HG02678 (cell line): ENCODE measurements at regions not wholly inside any gene's neighbourhood (a gene's known extent, or its start where the extent isn't known, plus 50 kb on each side); places are given as distances from the start of the nearest gene placed in this dataset.

Experiments used
- ATAC-seq: cut with Tn5 transposase; IDR thresholded peaks from one replicate; pipeline ENCODE4 v1.9.1; 2021; ENCODE audit warnings: mild to moderate bottlenecking, moderate library complexity; ENCODE audit not compliant: unreplicated experiment

DNA sequence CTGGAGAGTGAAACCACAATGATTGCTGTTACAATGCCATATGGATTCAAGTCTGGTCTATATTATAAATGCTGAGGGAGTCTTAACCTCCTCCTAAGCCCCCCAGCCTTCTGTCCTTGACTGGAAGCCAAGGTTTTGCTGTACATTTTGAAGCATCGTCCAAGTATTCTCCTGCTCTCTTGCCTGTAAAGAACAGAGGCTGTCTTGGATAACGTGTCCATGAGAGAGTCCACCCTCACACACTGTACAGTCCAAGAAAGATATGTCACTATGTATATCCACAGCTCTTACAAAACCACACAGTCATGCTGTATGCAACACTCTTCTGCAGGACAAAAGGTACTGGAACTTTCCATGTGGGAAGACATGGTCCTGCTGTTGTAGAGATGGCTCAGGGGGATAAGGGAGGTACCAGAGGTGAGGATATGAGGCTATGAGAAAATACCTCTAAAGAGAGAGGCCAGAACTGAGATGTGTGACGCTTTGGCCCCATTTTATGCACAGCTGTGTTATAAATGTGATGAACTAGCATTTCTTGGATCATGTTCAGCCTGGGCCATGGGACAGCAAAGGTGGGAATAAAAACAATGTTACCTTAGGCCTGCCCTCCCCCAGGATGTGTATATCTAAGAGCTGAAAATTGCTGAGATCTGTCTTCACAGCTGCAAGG, 678.6 kb downstream of the IQCM start:
- no peak for ATAC-seq

DNA sequence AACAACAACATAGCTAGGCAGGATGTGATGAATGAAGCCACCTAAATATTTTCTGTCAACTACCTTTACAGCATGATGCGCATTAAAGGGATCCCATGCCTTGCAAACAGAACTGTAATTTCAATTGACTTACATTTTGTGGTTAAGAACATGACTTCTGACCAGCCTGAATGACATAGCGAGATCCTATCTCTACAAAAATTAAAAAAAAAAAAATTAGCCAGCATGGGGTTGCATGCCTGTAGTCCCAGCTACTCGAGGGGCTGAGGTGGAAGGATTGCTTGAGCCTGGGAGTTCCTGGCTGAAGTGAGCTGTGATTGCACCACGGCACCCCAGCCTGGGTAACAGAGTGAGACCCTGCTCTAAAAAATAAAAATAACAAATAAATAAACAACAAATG, 680.6 kb downstream of the IQCM start:
- ATAC-seq: no peak

DNA sequence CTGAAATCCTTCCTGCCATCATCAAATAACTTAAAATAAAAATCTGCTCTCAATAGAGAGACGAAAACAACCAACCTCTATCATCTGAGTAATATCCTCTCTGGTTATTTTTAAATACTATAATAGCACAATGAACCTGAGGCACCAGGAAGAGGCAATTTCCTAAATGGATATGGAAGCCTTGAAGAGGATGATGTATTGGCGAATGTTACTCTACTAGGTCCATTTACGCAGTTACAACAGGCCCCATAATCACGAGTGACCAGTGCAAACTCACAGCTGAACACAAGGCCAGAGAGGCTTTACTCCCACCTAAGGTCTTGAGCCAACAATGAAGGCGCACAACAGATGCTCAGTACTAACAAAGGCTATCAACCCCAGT, 678.8 kb upstream of the NR3C2 start:
- no peak for ATAC-seq

DNA sequence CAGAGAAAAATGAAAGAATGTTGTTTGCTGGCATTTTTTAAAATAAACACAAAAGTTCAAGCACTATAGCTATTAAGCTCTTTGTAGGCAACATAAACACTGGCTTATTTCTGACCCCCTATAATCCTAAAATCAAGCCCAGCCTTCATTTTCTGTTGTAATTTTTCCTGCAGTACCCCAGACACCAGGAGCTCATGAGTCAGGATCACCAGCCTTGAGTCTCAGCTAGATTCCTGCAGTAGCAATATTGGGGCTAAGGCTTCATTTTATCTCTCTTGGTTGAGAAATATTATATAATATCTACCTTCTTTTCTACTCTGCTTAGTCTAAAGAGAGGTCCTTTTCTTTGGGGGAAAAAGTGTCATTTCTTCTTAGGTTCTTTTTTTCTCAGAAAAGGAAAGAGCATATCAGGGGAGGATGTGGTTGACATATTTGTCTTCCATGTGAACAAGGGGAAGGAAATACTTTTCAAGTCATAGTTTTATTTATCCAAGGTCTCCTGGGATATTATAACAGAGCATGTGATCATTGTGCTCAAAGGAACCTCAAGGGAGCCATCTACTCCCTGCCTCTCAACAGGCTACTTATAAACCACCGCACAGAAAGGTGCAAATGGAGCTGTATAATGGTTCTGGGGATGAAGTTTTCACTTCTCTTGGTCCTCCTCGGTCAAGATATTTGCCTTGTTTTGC, 678.3 kb upstream of the NR3C2 start:
- ATAC-seq: no peak

DNA sequence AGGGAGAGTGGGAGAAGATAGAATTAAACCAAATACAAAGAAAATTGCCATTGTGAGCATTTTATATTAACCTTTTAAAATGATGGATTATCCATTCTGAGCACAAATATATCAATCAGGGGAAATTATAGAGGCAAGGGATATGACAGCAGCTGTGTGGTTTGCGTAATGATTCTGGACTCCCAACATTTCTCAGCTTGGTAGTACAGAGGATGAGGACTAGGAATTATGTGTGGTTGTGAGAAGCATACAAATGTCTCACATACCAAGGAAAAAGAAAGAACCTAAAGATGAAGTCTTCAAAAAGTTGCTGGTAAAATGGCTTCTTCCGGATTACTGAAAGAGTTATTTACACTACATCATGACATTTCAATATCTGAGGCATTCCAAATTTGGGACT, 674.6 kb upstream of the NR3C2 start:
- ATAC-seq: no peak

DNA sequence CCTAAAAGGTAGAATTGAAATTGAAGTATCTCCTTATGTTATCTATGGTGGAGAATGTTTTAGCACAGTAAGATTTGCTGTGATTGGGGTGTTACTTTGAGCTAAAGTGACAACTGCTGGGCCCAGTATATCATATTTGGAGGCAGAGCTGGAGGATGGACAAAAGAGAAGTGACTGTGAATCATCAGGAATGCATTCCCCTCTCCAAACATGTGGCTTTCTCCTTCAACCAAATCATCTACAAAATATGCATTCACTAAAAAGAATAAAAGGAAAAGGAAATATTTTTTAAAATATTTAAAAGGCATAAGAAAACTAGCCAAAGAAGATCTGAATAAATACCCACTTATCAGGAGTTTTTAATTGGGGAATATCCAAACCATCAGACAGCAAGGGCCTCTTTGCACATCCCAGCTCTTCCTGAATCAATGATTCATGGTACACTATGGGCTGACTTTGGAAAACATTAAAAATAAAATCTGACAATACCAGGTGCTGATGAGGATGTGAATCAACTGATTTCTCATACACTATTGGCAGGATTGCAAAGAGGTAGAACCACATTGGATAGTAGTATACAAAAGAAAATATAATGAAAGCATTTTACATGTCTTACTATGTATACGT, 671.7 kb upstream of the NR3C2 start:
- no peak for ATAC-seq

DNA sequence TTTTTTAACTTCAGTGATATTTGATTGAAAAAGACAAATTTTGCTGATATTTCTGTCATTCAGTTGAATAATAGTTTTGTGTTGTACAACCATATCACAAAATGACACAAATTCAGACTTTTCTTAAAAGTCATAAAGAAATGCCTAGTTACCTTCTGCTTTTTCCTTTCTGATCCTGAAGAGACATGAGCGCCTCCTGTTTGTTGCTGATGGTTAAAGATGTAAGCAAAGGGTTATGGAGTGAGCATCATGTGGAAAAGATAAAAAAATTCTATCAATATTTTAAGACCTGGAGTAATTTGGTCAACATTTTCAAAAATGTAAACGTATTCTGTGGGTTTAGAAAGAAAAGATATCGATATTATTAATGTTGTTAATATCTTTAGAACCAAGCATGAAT, 669.9 kb upstream of the NR3C2 start:
- no peak for ATAC-seq

DNA sequence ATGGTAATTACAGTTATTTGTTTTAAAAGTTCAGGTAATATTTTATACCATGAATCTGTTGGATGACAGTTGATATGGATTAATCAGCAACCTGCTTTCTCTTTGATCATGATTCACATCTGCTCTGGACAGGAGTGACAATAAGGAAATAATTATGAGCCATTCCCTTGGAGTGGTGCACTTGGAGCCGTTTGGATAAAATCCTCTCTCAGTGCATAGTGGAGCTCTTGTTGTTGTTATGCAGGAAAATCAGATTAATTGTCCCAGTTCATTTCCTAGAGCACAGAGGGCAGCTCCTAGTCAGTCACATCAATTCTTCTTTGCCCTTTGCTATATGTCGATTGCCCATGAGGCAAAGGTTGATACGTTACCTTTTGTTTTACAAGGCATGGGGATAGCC, 668.3 kb upstream of the NR3C2 start:
- no peak for ATAC-seq

DNA sequence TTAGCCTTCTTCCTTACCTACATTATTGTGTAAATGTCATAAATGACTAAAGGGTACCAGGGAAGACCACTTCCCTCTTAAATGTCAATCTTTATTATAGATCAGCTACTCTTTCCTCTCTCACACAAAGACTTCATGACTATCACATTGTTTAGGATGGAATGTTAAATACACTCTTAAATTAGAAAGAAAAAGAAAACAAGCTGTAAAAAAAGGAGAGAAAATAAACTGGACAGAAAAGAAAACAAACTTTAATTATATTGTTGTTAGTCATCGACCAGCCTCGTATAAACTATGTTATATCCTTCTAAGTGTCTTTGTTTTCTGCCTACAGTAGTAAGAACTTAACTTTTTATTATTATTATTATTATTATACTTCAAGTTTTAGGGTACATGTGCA, 666.4 kb upstream of the NR3C2 start:
- ATAC-seq: no peak

DNA sequence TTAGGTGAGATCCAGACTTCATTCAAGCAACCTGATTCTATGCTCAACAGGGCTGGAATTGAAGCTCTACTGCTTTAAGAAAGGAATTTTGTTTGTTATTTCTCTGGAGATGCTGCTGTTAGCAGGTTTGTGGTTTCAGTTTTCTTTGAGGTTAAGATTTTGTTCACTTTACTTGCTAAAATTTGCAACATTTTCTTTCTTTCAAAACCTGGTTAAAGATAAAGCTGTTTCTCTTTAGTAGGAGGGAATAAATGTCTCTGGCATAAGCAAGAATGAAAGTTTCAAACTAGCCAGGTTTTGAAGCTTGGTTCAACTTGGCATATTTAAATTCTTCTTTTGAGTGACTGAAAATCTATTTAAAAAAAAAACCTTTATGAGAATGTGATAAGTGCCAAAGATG, 660.6 kb upstream of the NR3C2 start:
- ATAC-seq: no peak

DNA sequence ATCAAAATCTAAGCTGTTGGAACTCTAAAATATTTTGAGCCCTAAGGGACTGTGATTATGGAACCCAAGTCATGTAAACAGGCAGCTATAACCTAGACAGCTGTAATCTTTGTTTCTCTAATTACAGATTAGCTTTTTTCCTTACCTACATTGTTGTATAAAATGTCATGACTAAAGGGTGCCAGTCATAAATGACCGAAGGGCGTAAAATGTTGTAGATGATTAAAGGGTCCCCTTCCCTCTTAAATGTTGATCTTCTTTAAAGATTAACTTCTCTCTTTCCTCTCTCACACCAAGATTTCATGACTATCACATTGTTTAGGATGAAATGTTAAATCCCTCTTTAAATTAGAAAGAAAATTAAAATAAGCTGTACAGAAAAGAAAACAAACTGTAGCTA, 659.4 kb upstream of the NR3C2 start:
- no peak for ATAC-seq

DNA sequence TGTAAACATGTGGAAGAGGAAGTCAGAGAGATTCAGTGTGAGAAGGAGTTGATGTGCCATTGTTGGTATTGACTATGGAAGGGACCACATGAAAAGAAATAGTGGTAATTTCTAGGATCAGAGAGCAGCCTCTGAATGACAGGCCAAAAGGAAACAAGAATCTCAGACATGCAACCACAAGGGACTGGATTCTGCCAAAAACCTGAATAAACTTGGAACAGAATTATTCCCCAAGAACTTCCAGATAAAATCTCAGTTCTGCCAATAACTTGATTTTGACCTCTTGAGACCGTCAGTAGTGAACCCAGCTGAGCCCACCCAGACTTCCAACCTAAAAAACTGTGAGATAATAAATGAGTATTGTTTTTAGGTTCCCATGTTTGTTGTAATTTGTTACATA, 653.6 kb upstream of the NR3C2 start:
- no peak for ATAC-seq

DNA sequence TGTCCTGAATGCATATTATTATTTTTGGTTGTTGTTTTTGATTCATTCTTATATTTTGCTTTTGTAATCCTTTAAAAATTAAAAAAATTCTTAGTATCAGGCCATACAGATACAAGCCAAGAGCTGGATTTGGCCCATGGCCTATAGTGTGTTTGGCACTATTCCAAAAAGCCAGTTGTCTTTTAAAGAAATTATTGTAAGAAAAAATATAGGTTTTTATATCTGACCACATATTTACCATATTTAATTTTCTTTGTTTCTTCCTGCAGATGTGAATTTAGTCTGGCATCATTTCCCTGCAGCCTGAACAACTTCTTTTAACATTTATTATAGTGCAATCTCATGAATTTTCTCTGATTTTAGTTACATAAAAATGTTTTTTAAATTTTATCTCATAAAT, 652.8 kb upstream of the NR3C2 start:
- no peak for ATAC-seq

DNA sequence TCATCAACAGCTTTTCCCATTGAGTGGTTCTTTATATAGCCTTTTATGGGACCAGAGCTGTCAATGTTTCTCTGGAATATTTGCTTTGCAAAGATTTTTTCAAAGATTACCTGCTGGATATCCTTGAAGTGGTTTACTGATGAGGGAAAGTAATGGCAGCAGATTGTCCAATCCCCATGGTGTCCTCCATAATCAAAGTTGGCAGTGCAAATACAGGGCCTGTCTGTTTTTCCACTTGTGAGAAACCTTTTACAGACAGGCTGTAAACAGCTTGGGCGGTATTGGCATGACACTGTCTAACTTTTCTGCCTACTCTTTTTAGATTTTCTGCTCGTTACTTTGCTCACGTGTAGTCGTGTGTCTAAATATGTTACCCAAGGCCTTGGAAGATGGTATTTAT, 641.9 kb upstream of the NR3C2 start:
- ATAC-seq: no peak

DNA sequence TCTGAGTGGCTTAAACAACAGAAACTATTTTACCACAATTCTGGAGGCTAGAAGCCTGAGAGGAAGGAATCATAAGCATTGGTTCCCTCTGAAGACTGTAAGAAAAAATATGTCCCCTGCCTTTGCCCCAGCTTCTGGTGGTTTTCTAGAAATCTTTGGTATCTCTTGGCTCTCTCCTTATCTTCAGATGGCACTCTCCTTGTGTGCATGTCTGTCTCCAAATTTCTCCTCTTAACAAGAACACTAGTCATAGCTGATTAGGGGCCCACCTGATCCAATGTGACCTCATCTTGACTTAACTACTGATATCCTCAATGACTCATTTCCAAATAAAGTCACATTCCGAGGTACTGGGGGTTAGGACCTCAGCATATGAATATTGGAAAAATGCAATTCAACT, 635.0 kb upstream of the NR3C2 start:
- ATAC-seq: no peak

DNA sequence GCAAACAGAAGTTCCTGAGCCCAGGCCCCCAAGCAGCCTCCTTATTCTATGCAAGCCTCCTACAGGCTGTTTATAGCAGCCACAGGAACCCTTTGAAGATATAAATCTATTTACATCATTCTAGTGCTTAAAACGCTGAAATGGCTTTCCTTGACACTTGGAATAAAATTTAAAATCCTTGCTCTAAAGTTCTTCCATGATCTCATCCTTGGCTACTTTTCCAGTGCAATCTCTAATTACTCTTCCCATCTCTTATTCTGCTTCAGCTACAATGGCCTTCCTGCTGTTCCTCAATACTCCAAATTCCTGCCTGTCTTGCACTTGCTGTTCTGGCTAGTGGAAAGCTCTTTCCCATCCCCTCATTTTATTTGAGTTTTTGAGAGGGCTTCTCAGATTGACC, 634.2 kb upstream of the NR3C2 start:
- ATAC-seq: no peak

DNA sequence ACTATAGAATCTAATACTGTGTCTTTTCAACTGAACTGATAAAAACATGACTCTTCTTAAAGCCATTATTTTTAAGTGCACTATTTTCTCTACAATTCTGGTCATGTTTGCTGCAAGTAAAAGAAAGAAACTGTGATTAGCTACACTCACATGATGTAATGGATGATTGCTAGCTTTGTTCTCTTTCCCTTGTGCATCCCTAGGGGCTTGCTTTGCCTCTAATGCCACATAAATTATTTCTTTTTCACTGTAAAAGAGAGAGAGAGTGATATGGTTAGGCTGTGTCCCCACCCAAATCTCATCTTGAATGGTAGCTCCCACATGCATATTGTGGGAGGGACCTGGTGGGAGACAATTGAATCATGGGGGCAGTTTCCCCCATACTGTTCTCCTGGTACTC, 630.2 kb upstream of the NR3C2 start:
- ATAC-seq: no peak

DNA sequence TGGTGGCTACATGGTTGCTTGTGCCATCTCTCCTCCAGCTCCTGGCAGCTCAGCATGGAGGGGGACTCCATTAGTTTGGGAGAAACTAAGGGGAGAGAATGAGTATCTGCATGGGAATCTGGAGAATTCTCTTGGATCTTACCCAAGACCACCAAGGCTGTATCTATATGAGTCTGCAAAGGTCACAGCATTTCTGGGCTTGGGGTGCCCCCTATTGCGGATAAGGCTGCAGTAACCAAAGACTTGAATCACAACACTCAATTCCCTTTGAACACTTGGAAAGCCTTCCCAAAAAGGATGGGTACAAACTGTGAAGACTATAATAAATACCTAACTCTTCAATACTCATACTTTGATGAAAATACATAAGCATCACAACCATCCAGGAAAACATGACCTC, 623.5 kb upstream of the NR3C2 start:
- ATAC-seq: no peak

DNA sequence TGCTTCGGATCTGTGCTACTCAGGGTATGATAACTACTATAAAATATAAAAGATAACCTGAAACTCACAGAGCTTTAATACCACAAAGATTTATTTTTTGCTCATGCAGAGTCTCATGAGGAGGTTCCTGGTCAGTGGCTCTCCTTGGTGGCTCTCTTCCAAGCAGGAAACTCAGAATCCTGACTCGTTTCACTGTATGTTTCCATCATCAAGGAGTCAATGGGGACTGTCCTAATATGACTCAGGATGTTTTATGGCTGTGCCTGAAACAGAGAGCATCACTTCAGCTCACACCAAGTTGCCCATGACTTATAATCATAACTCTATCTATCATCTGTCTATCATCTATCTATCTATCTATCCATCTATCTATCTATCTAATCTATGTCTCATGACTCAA, 620.8 kb upstream of the NR3C2 start:
- no peak for ATAC-seq

DNA sequence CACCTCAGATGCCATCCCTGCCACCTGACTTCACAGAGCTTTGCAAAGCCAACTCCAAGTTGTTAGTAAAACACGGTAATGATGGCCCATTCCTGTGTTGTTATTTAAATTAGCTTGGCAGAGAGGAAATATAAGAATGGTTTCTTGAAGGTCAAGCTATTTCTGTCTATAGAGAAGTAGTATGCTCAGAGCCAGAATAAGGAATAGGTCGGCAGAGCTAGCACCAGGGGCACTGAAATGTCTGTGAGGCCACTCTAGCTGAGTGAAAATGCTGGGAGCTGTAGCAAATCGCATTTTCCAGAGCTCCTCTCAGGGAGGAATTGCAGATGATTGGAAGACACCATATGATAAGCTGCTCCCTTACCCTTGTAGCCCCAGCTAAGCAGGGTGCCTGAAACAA, 615.4 kb upstream of the NR3C2 start:
- ATAC-seq: no peak

DNA sequence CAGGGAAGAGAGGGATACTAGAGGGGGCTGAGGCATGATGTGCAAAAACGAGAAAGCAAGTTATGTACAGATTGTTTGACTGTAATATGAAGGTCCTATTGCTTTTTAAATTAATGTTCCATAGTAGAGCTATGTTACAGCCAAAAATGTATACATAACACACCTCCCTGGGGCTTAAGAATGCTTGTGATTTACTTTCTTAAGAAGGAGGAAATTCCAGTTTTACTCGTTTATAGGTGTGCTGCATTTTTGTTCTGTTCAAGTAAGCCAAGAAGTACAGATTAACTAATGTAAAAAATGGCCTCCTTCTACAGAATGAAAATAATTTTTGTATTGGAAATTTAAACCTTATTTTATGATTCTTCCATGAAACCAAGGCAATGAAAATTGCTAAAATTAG, 614.4 kb upstream of the NR3C2 start:
- ATAC-seq: no peak

DNA sequence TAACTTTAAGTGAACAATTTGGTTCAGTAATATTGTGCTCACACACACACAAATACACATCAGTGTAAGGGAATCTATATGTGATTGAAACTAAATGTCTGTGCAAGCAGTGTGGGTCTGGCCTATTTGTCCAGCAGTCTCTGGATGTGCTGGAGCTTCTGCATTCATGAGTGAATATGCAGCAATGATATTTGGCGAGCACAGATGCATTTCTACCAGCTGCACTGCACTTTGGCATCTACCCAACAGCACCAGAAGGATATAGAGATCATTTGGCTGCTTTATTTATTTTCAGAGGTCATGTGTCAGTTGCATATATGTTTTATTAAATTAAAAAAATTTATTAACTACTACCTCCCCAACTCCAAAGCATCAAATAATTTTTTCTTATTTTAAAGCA, 613.4 kb upstream of the NR3C2 start:
- no peak for ATAC-seq

DNA sequence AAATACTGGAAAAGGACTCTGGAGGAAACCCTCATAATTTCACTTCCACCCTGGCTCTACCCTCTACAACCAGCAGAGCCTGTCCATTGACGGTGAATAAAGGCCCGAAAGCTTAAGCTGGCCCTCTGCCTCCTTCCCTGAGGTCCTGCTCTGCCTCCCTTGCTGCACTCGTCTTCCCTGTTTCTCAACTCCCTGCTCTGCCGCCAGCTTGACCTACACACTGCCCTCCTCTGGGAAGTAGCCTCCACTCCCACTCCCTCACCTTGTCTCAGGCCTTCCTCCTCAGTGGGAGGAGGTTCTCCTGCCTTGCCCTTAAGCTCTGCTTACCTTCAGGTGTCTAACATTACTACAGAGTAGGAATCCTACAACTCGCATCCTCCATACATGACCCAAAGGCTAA, 608.6 kb upstream of the NR3C2 start:
- ATAC-seq: no peak
